NT2/D1 (cell line): ENCODE measurements at regions not wholly inside any gene's neighbourhood (a gene's known extent, or its start where the extent isn't known, plus 50 kb on each side); places are given as distances from the start of the nearest gene placed in this dataset.

ENCODE experiments used
- YY1 ChIP-seq: IDR thresholded peaks from 2 replicates; pipeline ENCODE4 v1.6.1; 2011; ENCODE audit not compliant: insufficient read length, insufficient read depth
- ZNF274 ChIP-seq: IDR thresholded peaks from 2 replicates; pipeline ENCODE4 v1.6.1; 2011; ENCODE audit warnings: mild to moderate bottlenecking, low read depth, low read length

GRCh38 chr11:90845799-90846198 lies 623.0 kb upstream of the CHORDC1 start:
- TF ChIP-seq ZNF274 = no peak
- TF ChIP-seq YY1 = no peak
